ENCODE measurements at regions not wholly inside any gene's neighbourhood (a gene's known extent, or its start where the extent isn't known, plus 50 kb on each side); places are given as distances from the start of the nearest gene placed in this dataset.

GRCh38 chr12:11446372-11446771 is 51.0 kb upstream of the PRB2 start:
- Histone ChIP-seq H3K27me3 (ENCODE audit: control insufficient read depth, insufficient read depth, low read length) (no peaks in the 10 kb centered on the region), H3K9ac (ENCODE audit: low read length in 3 of 3) (no peak overlapping the region), H3K4me1 (ENCODE audit: control insufficient read depth in 2 of 3, insufficient read depth in 2 of 3, low read depth in 1 of 3, low read length in 3 of 3) (no peaks in the 10 kb centered on the region), H3K36me3 (ENCODE audit: control insufficient read depth in 2 of 3, insufficient read depth in 3 of 3, low read length in 3 of 3) (no peaks in the 10 kb centered on the region), H3K9me3 (ENCODE audit: control insufficient read depth in 2 of 3, insufficient read depth in 1 of 3, low read length in 3 of 3) (no peaks in the 10 kb centered on the region), H3K4me3 (ENCODE audit: low read length in 3 of 3) (no peak overlapping the region), H3K27ac (ENCODE audit: low read depth in 2 of 2, low read length in 2 of 2) (no peak overlapping the region)
- DNase-seq (no peak), FAIRE-seq (no peak)
- no peak for TF ChIP-seq CTCF (IDR thresholded peaks at IDR 0.05; ENCODE audit: borderline replicate concordance, extremely low read depth, insufficient read depth)
- intact Hi-C loops (cut with DNase I), result no loop called here

GRCh38 chr12:11457996-11458645 is 62.8 kb upstream of the PRB2 start:
- FAIRE-seq, result no peak
- no peak overlapping the region for H3K4me3 ChIP-seq (ENCODE audit: low read length in 3 of 3)
- intact Hi-C loops (cut with DNase I), result no loop called here
- H3K27me3 ChIP-seq (ENCODE audit: control insufficient read depth, insufficient read depth, low read length), result no peaks in the 10 kb centered on the region
- no peak overlapping the region for H3K27ac ChIP-seq (ENCODE audit: low read depth in 2 of 2, low read length in 2 of 2)
- H3K9me3 ChIP-seq (ENCODE audit: control insufficient read depth in 2 of 3, insufficient read depth in 1 of 3, low read length in 3 of 3), result no peaks in the 10 kb centered on the region
- no peaks in the 10 kb centered on the region for H3K4me1 ChIP-seq (ENCODE audit: control insufficient read depth in 2 of 3, insufficient read depth in 2 of 3, low read depth in 1 of 3, low read length in 3 of 3)
- DNase-seq, result no peak
- no peak overlapping the region for H3K9ac ChIP-seq (ENCODE audit: low read length in 3 of 3)
- no peaks in the 10 kb centered on the region for H3K36me3 ChIP-seq (ENCODE audit: control insufficient read depth in 2 of 3, insufficient read depth in 3 of 3, low read length in 3 of 3)
- TF ChIP-seq CTCF (IDR thresholded peaks at IDR 0.05; ENCODE audit: borderline replicate concordance, extremely low read depth, insufficient read depth), result no peak

GRCh38 chr12:11460343-11461023 is 65.1 kb upstream of the PRB2 start:
- no peaks in the 10 kb centered on the region for H3K4me1 ChIP-seq (ENCODE audit: control insufficient read depth in 2 of 3, insufficient read depth in 2 of 3, low read depth in 1 of 3, low read length in 3 of 3)
- peak in 1 of 5 donors; percentile 2 for DNase-seq
- no peak overlapping the region for H3K27ac ChIP-seq (ENCODE audit: low read depth in 2 of 2, low read length in 2 of 2)
- no peaks in the 10 kb centered on the region for H3K27me3 ChIP-seq (ENCODE audit: control insufficient read depth, insufficient read depth, low read length)
- H3K9ac ChIP-seq (ENCODE audit: low read length in 3 of 3), result no peak overlapping the region
- no peak for TF ChIP-seq CTCF (IDR thresholded peaks at IDR 0.05; ENCODE audit: borderline replicate concordance, extremely low read depth, insufficient read depth)
- intact Hi-C loops (cut with DNase I), result no loop called here
- no peak overlapping the region for H3K4me3 ChIP-seq (ENCODE audit: low read length in 3 of 3)
- no peaks in the 10 kb centered on the region for H3K36me3 ChIP-seq (ENCODE audit: control insufficient read depth in 2 of 3, insufficient read depth in 3 of 3, low read length in 3 of 3)
- no peak for FAIRE-seq
- H3K9me3 ChIP-seq (ENCODE audit: control insufficient read depth in 2 of 3, insufficient read depth in 1 of 3, low read length in 3 of 3), result no peaks in the 10 kb centered on the region
